A549 (cell line): ENCODE measurements at regions not wholly inside any gene's neighbourhood (a gene's known extent, or its start where the extent isn't known, plus 50 kb on each side); places are given as distances from the start of the nearest gene placed in this dataset.

Experiments used
- ATAC-seq, 2 experiments: fragments of 200-7000 bp in 1 of 2; fragments of >200 bp in 1 of 2; cut with Nextera tagmentation in 1 of 2; cut with Tn5 transposase in 1 of 2; 3 replicates each; pipeline versions ENCODE4 v1.8.0 to v1.9.1; 2018 to 2020; ENCODE audit warnings: mild to moderate bottlenecking in 1 of 2, moderate library complexity in 1 of 2
- CTCF ChIA-PET: fragments of 300-600 bp; sonication (Branson Sonifier 250); formaldehyde crosslinking; extraction: SDS; loops from one replicate; lab custom pipeline; 2021; ENCODE audit warnings: antibody characterized with exemption, inconsistent platforms; lab: Yijun Ruan, JAX
- POLR2A ChIA-PET: fragments of 350-600 bp; formaldehyde crosslinking; extraction: SDS; loops from one replicate; lab custom pipeline; 2021; ENCODE audit warnings: antibody characterized with exemption, inconsistent platforms; lab: Yijun Ruan, JAX
- DNase-seq, 2 experiments: peaks; one replicate each; pipeline versions ENCODE4 v3.0.0 to v3.0.0-alpha.2; 2011 to 2016; ENCODE audit warnings: low read depth in 1 of 2, low spot score in 1 of 2
- FAIRE-seq: peaks from 2 replicates; lab custom pipeline; 2011; peaks lifted over from hg19 to GRCh38; lab: Jason Lieb, UNC
- H3K27ac ChIP-seq, 2 experiments: fragments of >200 bp; sonication (Bioruptor Twin); formaldehyde crosslinking; 3 replicates each; pipeline ENCODE4 v1.5.1; 2016 to 2017
- H3K4me1 ChIP-seq: fragments of >200 bp; sonication (Bioruptor Twin); formaldehyde crosslinking; 3 replicates; pipeline ENCODE4 v1.6.1; 2016
- H3K4me2 ChIP-seq: fragments of >200 bp; sonication (Bioruptor Twin); formaldehyde crosslinking; 3 replicates; pipeline ENCODE4 v1.6.1; 2016
- H3K4me3 ChIP-seq: fragments of >200 bp; sonication (Bioruptor Twin); formaldehyde crosslinking; 3 replicates; pipeline ENCODE4 v1.5.1; 2016
- H3K9me3 ChIP-seq: fragments of >200 bp; sonication (Bioruptor Twin); formaldehyde crosslinking; 3 replicates; pipeline ENCODE4 v1.6.1; 2016
- CEBPB ChIP-seq, 2 experiments: fragments of >200 bp in 1 of 2; sonication (Bioruptor Twin) in 1 of 2; formaldehyde crosslinking in 1 of 2; IDR thresholded peaks; 2 replicates each; pipeline ENCODE4 v1.6.1; 2012 to 2016
- ESRRA ChIP-seq: fragments of 150-350 bp; IDR thresholded peaks from 2 replicates; pipeline ENCODE4 v1.6.1; 2014; ENCODE audit warnings: mild to moderate bottlenecking, low read length, borderline replicate concordance
- FOSB ChIP-seq: fragments of 250-450 bp; sonication (Bioruptor Pico); IDR thresholded peaks from 2 replicates; pipeline ENCODE4 v1.5.0; 2020; ENCODE audit warnings: mild to moderate bottlenecking, moderate library complexity
- FOSL2 ChIP-seq, 2 experiments: fragments of 450-650 bp in 1 of 2; fragments of >200 bp in 1 of 2; sonication (Bioruptor Twin) in 1 of 2; formaldehyde crosslinking; IDR thresholded peaks; 2 replicates each; pipeline versions ENCODE4 v1.5.0 to v1.6.1; 2016 to 2020; ENCODE audit warnings: mild to moderate bottlenecking in 1 of 2, moderate library complexity in 1 of 2
- HEYL ChIP-seq: fragments of 250-450 bp; sonication (Bioruptor Pico); IDR thresholded peaks from 2 replicates; pipeline ENCODE4 v1.8.0; 2021; ENCODE audit warnings: mild to moderate bottlenecking, moderate library complexity
- HOXA7 ChIP-seq: fragments of 250-450 bp; sonication (Bioruptor Pico); IDR thresholded peaks from 2 replicates; pipeline ENCODE4 v1.5.0; 2020; ENCODE audit warnings: mild to moderate bottlenecking, moderate library complexity
- HOXB5 ChIP-seq: fragments of 250-450 bp; sonication (Bioruptor Pico); IDR thresholded peaks from 2 replicates; pipeline ENCODE4 v1.5.0; 2020; ENCODE audit warnings: mild to moderate bottlenecking, moderate library complexity
- MAFK ChIP-seq: fragments of 450-650 bp; IDR thresholded peaks from 2 replicates; pipeline ENCODE4 v1.6.1; 2014; ENCODE audit not compliant: partially characterized antibody
- MAZ ChIP-seq: fragments of 150-350 bp; IDR thresholded peaks from 2 replicates; pipeline ENCODE4 v1.6.1; 2014; ENCODE audit warnings: antibody characterized with exemption, low read depth, low read length, borderline replicate concordance
- NPAS2 ChIP-seq: fragments of 250-450 bp; sonication (Bioruptor Pico); IDR thresholded peaks from 2 replicates; pipeline ENCODE4 v1.8.0; 2022; ENCODE audit warnings: mild to moderate bottlenecking, moderate library complexity, borderline replicate concordance
- RAD21 ChIP-seq, 2 experiments: fragments of >200 bp in 1 of 2; sonication (Bioruptor Twin) in 1 of 2; formaldehyde crosslinking in 1 of 2; IDR thresholded peaks in 1 of 2; conservative IDR thresholded peaks in 1 of 2; 2 replicates in 1 of 2; 3 replicates in 1 of 2; pipeline ENCODE4 v1.6.1; 2012 to 2018; ENCODE audit warnings: inconsistent platforms in 1 of 2
- RARB ChIP-seq: fragments of 250-450 bp; sonication (Bioruptor Pico); IDR thresholded peaks from 2 replicates; pipeline ENCODE4 v1.8.0; 2021; ENCODE audit warnings: mild to moderate bottlenecking, moderate library complexity
- RCOR1 ChIP-seq: fragments of 150-350 bp; IDR thresholded peaks from 2 replicates; pipeline ENCODE4 v1.6.1; 2014; ENCODE audit warnings: antibody characterized with exemption, low read length, low read depth
- SMC3 ChIP-seq: fragments of >200 bp; sonication (Bioruptor Twin); formaldehyde crosslinking; IDR thresholded peaks from 3 replicates; pipeline ENCODE4 v1.6.1; 2018; ENCODE audit warnings: inconsistent platforms
- SREBF2 ChIP-seq: fragments of 450-650 bp; IDR thresholded peaks from 2 replicates; pipeline ENCODE4 v1.6.1; 2014; ENCODE audit warnings: mild to moderate bottlenecking, moderate library complexity
- TFCP2L1 ChIP-seq: fragments of 250-450 bp; sonication (Bioruptor Pico); IDR thresholded peaks from 2 replicates; pipeline ENCODE4 v1.5.0; 2021; ENCODE audit warnings: mild to moderate bottlenecking
- ZNF302 ChIP-seq: fragments of 250-450 bp; sonication (Bioruptor Pico); IDR thresholded peaks from 2 replicates; pipeline ENCODE4 v1.9.0; 2021; ENCODE audit warnings: inconsistent platforms, mild to moderate bottlenecking, moderate library complexity
- WGBS: methylation state at CpG from one replicate; pipeline ENCODE4 v1.1.6; 2017; ENCODE audit errors: missing lambda C conversion rate; 5-methylcytosine and 5-hydroxymethylcytosine counted together
- TF ChIP-seq, protein P1 (sequence below): IDR thresholded peaks from 2 replicates; pipeline ENCODE4 v1.6.1; 2012; ENCODE audit warnings: low read depth, borderline replicate concordance
- TF ChIP-seq, protein P2 (sequence below): IDR thresholded peaks from 2 replicates; pipeline ENCODE4 v1.6.1; 2012
- TF ChIP-seq, protein P3 (sequence below): fragments of >200 bp; sonication (Bioruptor Twin); formaldehyde crosslinking; IDR thresholded peaks from 3 replicates; pipeline ENCODE4 v1.6.1; 2016
- TF ChIP-seq, protein P4 (sequence below): fragments of 250-450 bp; sonication (Bioruptor Pico); IDR thresholded peaks from 2 replicates; pipeline ENCODE4 v1.5.0; 2021; ENCODE audit warnings: mild to moderate bottlenecking, moderate library complexity, borderline replicate concordance
- TF ChIP-seq, protein P5 (sequence below): fragments of 250-450 bp; sonication (Bioruptor Pico); IDR thresholded peaks from 2 replicates; pipeline ENCODE4 v1.5.0; 2020; ENCODE audit warnings: low read depth, mild to moderate bottlenecking, moderate library complexity
- TF ChIP-seq, protein P6 (sequence below): fragments of 150-350 bp; IDR thresholded peaks from 2 replicates; pipeline ENCODE4 v1.6.1; 2014; ENCODE audit warnings: low read depth, mild to moderate bottlenecking, low read length

DNA sequence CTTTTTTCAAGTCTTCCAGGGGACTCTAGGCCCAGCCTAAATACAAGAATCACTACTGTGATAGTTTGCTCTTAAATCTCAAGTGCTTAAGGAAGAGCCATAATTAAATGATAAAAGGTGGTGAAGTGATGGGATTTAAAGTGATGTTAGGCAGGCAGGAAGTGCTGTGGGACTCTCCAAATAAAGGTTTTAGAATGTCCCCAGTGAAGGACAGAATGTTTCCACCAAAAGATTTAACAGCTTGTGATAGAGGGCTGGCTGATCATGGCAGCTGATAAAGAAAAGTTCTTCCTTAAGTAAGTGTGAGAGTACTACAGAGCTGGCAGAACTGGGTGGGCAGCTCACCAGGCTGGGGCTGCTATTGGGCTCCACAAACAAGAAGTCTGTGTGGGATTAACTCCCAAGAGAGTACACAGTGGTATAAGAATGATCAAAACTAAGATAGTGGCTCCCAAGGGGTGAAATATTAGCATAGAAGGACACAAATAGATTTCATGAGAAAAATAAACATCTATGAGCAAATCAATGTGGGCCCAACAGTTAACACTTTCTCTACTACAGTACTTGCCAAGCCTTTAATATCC, 637.2 kb upstream of the CPEB2 start:
- ATAC-seq (no peak), DNase-seq (no peak)
- CTCF ChIA-PET = interaction anchor here (1.1 kb wide), 1 partner anchor 9 kb away, joined by 3 read pairs; no protein-coding TSS in a partner anchor
- H3K9me3 ChIP-seq = no peaks in the 10 kb centered on the region
- H3K27ac ChIP-seq = no peak overlapping the region
- no peak overlapping the region for H3K4me2 ChIP-seq
- TF ChIP-seq RAD21 (conservative IDR thresholded peaks at IDR 0.05 in 1 of 2, IDR thresholded peaks at IDR 0.05 in 1 of 2) (no peak), FOSB (CRISPR knock-in tag) (no peak), ESRRA (no peak), HOXB5 (CRISPR knock-in tag) (no peak), CEBPB (IDR thresholded peaks at IDR 0.05) (no peak), MAZ (no peak), ZNF302 (CRISPR knock-in tag) (no peak), MAFK (no peak), TFCP2L1 (CRISPR knock-in tag) (no peak), FOSL2 (IDR thresholded peaks at IDR 0.05) (no peak), FOSL2 (CRISPR knock-in tag; IDR thresholded peaks at IDR 0.05) (no peak), SREBF2 (no peak), RCOR1 (no peak), SMC3 (no peak)
- TF ChIP-seq, protein P1, sequence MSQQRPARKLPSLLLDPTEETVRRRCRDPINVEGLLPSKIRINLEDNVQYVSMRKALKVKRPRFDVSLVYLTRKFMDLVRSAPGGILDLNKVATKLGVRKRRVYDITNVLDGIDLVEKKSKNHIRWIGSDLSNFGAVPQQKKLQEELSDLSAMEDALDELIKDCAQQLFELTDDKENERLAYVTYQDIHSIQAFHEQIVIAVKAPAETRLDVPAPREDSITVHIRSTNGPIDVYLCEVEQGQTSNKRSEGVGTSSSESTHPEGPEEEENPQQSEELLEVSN = no peak
- TF ChIP-seq, protein P2, sequence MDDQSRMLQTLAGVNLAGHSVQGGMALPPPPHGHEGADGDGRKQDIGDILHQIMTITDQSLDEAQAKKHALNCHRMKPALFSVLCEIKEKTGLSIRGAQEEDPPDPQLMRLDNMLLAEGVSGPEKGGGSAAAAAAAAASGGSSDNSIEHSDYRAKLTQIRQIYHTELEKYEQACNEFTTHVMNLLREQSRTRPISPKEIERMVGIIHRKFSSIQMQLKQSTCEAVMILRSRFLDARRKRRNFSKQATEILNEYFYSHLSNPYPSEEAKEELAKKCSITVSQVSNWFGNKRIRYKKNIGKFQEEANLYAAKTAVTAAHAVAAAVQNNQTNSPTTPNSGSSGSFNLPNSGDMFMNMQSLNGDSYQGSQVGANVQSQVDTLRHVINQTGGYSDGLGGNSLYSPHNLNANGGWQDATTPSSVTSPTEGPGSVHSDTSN = no peak
- TF ChIP-seq, protein P3, sequence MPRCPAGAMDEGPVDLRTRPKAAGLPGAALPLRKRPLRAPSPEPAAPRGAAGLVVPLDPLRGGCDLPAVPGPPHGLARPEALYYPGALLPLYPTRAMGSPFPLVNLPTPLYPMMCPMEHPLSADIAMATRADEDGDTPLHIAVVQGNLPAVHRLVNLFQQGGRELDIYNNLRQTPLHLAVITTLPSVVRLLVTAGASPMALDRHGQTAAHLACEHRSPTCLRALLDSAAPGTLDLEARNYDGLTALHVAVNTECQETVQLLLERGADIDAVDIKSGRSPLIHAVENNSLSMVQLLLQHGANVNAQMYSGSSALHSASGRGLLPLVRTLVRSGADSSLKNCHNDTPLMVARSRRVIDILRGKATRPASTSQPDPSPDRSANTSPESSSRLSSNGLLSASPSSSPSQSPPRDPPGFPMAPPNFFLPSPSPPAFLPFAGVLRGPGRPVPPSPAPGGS = no peak
- TF ChIP-seq, all 56 proteins: peak for 0
- Histone ChIP-seq H3K4me3 (no peak overlapping the region), H3K4me1 (no peaks in the 10 kb centered on the region)
- no peak for FAIRE-seq
- POLR2A ChIA-PET = no interaction called here

DNA sequence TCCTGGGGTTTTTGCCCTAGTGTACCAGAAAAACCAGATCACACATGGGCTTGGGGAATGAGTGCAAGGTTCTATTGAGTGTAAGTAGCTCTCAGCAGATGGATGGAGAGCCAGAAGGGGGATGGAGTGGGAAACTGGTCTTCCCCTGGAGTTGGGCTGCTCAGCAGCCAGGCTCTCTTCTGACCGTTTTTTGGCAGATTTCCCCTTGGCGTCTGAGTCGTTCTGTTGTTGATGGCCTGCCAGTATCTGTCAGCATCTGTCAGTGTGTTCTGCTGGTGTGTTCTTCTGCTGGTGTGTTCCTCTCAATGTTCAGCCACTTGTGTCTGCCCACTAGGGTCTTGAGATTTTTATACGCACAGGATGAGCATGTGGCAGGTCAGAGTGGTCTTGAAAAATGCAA, 633.9 kb upstream of the CPEB2 start:
- Histone ChIP-seq H3K27ac (no peak overlapping the region), H3K9me3 (no peaks in the 10 kb centered on the region), H3K4me1 (peaks cover 8% of the 10 kb centered on the region; the same call in 1 of the 3 replicates), H3K4me3 (no peak overlapping the region), H3K4me2 (no peak overlapping the region)
- DNase-seq = no peak
- FAIRE-seq = no peak
- WGBS = 89% methylated on average over 4 of the region's 4 CpGs
- CTCF ChIA-PET = no interaction called here
- POLR2A ChIA-PET = no interaction called here
- ATAC-seq = no peak
- TF ChIP-seq HOXA7 (CRISPR knock-in tag) (no peak), RARB (CRISPR knock-in tag) (no peak), MAZ (no peak), NPAS2 (CRISPR knock-in tag) (no peak), HEYL (CRISPR knock-in tag) (no peak)
- TF ChIP-seq, protein P4, sequence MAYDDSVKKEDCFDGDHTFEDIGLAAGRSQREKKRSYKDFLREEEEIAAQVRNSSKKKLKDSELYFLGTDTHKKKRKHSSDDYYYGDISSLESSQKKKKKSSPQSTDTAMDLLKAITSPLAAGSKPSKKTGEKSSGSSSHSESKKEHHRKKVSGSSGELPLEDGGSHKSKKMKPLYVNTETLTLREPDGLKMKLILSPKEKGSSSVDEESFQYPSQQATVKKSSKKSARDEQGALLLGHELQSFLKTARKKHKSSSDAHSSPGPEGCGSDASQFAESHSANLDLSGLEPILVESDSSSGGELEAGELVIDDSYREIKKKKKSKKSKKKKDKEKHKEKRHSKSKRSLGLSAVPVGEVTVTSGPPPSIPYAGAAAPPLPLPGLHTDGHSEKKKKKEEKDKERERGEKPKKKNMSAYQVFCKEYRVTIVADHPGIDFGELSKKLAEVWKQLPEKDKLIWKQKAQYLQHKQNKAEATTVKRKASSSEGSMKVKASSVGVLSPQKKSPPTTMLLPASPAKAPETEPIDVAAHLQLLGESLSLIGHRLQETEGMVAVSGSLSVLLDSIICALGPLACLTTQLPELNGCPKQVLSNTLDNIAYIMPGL (CRISPR knock-in tag) = no peak
- TF ChIP-seq, protein P5, sequence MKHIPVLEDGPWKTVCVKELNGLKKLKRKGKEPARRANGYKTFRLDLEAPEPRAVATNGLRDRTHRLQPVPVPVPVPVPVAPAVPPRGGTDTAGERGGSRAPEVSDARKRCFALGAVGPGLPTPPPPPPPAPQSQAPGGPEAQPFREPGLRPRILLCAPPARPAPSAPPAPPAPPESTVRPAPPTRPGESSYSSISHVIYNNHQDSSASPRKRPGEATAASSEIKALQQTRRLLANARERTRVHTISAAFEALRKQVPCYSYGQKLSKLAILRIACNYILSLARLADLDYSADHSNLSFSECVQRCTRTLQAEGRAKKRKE (CRISPR knock-in tag) = no peak
- TF ChIP-seq, protein P6, sequence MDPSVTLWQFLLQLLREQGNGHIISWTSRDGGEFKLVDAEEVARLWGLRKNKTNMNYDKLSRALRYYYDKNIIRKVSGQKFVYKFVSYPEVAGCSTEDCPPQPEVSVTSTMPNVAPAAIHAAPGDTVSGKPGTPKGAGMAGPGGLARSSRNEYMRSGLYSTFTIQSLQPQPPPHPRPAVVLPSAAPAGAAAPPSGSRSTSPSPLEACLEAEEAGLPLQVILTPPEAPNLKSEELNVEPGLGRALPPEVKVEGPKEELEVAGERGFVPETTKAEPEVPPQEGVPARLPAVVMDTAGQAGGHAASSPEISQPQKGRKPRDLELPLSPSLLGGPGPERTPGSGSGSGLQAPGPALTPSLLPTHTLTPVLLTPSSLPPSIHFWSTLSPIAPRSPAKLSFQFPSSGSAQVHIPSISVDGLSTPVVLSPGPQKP = no peak
